RWPE1 (cell line): ENCODE measurements at regions not wholly inside any gene's neighbourhood (a gene's known extent, or its start where the extent isn't known, plus 50 kb on each side); places are given as distances from the start of the nearest gene placed in this dataset.
"Not testable (repeated sequence)": the region's sequence is repeated elsewhere in the genome, so short reads cannot be mapped to it uniquely, and the experiment has no call there.

Experiments
- CTCF ChIA-PET: fragments of 350-600 bp; sonication (Branson Sonifier 250); formaldehyde crosslinking; extraction: SDS; loops from one replicate; lab custom pipeline; 2021; lab: Yijun Ruan, JAX
- POLR2A ChIA-PET: fragments of 400-600 bp; formaldehyde crosslinking; extraction: SDS; loops from one replicate; lab custom pipeline; 2020; ENCODE audit warnings: antibody characterized with exemption; ENCODE audit not compliant: low non-redundant PET; lab: Yijun Ruan, JAX
- DNase-seq: peaks from one replicate; pipeline ENCODE4 v3.0.0; 2012; ENCODE audit warnings: low spot score
- H3K27ac ChIP-seq: fragments of 450-650 bp; 2 replicates; pipeline ENCODE4 v1.5.1; 2017
- TF ChIP-seq, protein P1 (sequence below): fragments of 450-650 bp; conservative IDR thresholded peaks from 2 replicates; pipeline ENCODE4 v1.5.1; 2017; ENCODE audit warnings: low read depth, mild to moderate bottlenecking

GRCh38 chr13:79986890-79987289 is 354.0 kb downstream of the SPRY2 start:
- CTCF ChIA-PET = no interaction called here
- POLR2A ChIA-PET = no interaction called here

GRCh38 chr13:79974935-79975650 is 365.8 kb downstream of the SPRY2 start:
- CTCF ChIA-PET = interaction anchor here (0.6 to 0.8 kb wide), 3 partner anchors 16 to 635 kb away, joined by 3 to 4 read pairs (median 4); no protein-coding TSS in a partner anchor
- DNase-seq, POLR2A ChIA-PET, H3K27ac ChIP-seq: not testable (repeated sequence)

More at GRCh38 chr13:79986890-79987289, 354.0 kb downstream of the SPRY2 start:
- no peak overlapping the region for H3K27ac ChIP-seq
- DNase-seq = no peak
- TF ChIP-seq, protein P1, sequence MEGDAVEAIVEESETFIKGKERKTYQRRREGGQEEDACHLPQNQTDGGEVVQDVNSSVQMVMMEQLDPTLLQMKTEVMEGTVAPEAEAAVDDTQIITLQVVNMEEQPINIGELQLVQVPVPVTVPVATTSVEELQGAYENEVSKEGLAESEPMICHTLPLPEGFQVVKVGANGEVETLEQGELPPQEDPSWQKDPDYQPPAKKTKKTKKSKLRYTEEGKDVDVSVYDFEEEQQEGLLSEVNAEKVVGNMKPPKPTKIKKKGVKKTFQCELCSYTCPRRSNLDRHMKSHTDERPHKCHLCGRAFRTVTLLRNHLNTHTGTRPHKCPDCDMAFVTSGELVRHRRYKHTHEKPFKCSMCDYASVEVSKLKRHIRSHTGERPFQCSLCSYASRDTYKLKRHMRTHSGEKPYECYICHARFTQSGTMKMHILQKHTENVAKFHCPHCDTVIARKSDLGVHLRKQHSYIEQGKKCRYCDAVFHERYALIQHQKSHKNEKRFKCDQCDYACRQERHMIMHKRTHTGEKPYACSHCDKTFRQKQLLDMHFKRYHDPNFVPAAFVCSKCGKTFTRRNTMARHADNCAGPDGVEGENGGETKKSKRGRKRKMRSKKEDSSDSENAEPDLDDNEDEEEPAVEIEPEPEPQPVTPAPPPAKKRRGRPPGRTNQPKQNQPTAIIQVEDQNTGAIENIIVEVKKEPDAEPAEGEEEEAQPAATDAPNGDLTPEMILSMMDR = no peak

DNA sequence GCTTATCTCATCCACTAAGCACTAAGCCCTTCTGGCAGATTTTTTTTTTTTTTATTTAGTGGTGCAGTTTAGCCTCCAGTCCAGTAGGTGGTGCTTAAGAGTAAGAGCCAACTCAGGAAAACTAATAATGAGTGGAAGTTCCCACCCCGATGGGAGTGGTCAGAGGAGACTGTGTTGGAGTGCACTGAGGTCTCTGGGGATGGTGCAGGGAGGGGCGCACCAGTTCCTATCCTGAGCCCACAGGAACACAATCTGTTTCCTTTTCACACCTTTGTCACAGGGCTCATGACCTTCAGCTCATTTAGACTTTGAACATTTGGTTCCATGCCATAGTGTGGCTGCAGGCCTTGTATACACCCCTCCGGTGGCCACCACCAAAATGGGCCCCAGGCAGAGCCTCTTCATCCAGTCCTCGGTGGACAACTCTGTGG is 367.4 kb downstream of the SPRY2 start:
- TF ChIP-seq, protein P1 = peak; percentile 15; the same call in 1 of the 2 replicates
- ChIA-PET CTCF (interaction anchor here (0.6 to 1.1 kb wide), 7 partner anchors 22 to 500 kb away, joined by 3 to 9 read pairs (median 3); no protein-coding TSS in a partner anchor), POLR2A (no interaction called here)
- H3K27ac ChIP-seq = no peak overlapping the region
- no peak for DNase-seq

DNA sequence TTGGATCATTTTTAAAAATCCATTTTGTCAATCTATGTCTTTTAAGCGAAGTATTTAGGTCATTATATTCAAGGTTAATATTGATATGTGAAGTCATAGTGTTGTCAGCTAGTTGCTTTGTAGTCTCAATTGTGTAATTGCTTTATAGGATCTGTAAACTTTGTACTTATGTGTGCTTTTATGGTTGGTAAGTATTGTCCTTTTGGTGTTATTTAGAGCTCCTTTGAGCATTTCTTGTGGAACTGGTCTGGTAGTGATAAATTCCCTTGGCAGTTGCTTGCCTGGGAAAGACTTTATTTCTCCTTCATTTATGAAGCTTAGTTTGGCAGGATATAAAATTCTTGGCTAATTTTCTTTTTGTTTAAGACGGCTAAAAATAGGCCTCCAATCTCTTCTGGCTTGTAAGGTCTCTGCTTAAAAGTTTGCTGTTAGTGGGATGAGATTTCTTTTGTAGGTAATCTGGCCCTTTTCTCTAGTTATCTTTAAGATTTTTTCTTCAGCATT is 368.8 kb downstream of the SPRY2 start:
- TF ChIP-seq, protein P1 = no peak
- ChIA-PET POLR2A (no interaction called here), CTCF (interaction anchor here (1.0 kb wide), 1 partner anchor 341 kb away, joined by 3 read pairs; no protein-coding TSS in a partner anchor)
- no peak for DNase-seq
- no peak overlapping the region for H3K27ac ChIP-seq

DNA sequence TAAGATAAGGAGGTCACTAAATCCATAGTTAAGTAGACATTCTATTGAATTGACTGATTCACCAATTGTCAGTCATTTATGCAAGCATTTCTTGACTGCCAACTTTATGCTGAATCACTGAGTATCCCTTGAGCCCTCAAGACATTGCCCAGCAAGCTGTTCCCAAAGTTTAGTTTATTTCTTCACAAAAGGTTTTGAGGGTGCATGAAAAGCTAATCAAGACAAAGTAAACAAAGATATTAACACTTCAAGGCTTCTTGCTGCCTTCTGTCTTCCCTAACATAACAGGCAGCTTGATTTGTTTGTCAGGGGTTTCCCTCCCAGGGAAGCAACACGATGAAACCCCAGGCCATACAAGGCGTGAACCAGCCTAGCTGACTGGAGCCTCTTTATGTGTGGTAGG is 374.4 kb downstream of the SPRY2 start:
- TF ChIP-seq, protein P1 = no peak
- DNase-seq = no peak
- POLR2A ChIA-PET = no interaction called here
- CTCF ChIA-PET = interaction anchor here (0.6 kb wide), 1 partner anchor 291 kb away, joined by 5 read pairs; no protein-coding TSS in a partner anchor
- no peak overlapping the region for H3K27ac ChIP-seq

- TF ChIP-seq, protein P1 = no peak
- ChIA-PET POLR2A (no interaction called here), CTCF (interaction anchor here (0.6 kb wide), 1 partner anchor 290 kb away, joined by 5 read pairs; no protein-coding TSS in a partner anchor)
- no peak for DNase-seq
- H3K27ac ChIP-seq = no peak overlapping the region
Measured at GRCh38 chr13:79966059-79966458, 374.9 kb downstream of the SPRY2 start.
